Left lung (tissue), 4 donors: ENCODE measurements at regions not wholly inside any gene's neighbourhood (a gene's known extent, or its start where the extent isn't known, plus 50 kb on each side); places are given as distances from the start of the nearest gene placed in this dataset.
"Not testable (repeated sequence)": the region's sequence is repeated elsewhere in the genome, so short reads cannot be mapped to it uniquely, and the experiment has no call there.

Experiments
- ATAC-seq: fragments of 200-7000 bp; cut with Tn5 transposase; one replicate; pipeline ENCODE4 v1.9.1; 2020; ENCODE audit warnings: moderate library complexity
- DNase-seq, 4 donors: peaks; one replicate each; pipeline ENCODE4 v3.0.0-alpha.2; 2013 to 2020
- H3K27ac ChIP-seq, 2 donors: fragments of 200-600 bp; sonication (generic) in 1 of 2; one replicate each; pipeline versions ENCODE4 v1.5.0 to v1.8.0; 2020 to 2021
- H3K27me3 ChIP-seq, 2 donors: fragments of 200-600 bp; sonication (generic) in 1 of 2; one replicate each; pipeline versions ENCODE4 v1.5.0 to v1.8.0; 2020 to 2021
- H3K36me3 ChIP-seq, 2 donors: fragments of 200-600 bp; sonication (generic) in 1 of 2; one replicate each; pipeline versions ENCODE4 v1.5.0 to v1.8.0; 2020 to 2021
- H3K4me1 ChIP-seq, 2 donors: fragments of 200-600 bp; one replicate each; pipeline ENCODE4 v1.8.0; 2021
- H3K4me3 ChIP-seq, 2 donors: fragments of 200-600 bp; sonication (generic) in 1 of 2; one replicate each; pipeline versions ENCODE4 v1.5.0 to v1.8.0; 2020 to 2021; ENCODE audit warnings: mild to moderate bottlenecking in 1 of 2
- H3K9me3 ChIP-seq, 2 donors: fragments of 200-600 bp; sonication (generic) in 1 of 2; one replicate each; pipeline versions ENCODE4 v1.5.0 to v1.8.0; 2020 to 2021
- intact Hi-C, 2 donors: fragments of 100-400 bp; cut with DNase I; formaldehyde crosslinking; loops; one replicate each; pipeline versions ENCODE4 v1.11.2 to v1.14.2; 2022
- TF ChIP-seq, protein P1 (sequence below), 2 donors: fragments of 200-600 bp; sonication (generic) in 1 of 2; IDR thresholded peaks; one replicate each; pipeline versions ENCODE4 v1.5.0 to v1.8.0; 2021; ENCODE audit warnings: antibody characterized with exemption in 2 of 2
- donor health status: DM: no; HTN: yes; CAD: no.
- donor health status: DM: no; HTN: no; CAD: no.

DNA sequence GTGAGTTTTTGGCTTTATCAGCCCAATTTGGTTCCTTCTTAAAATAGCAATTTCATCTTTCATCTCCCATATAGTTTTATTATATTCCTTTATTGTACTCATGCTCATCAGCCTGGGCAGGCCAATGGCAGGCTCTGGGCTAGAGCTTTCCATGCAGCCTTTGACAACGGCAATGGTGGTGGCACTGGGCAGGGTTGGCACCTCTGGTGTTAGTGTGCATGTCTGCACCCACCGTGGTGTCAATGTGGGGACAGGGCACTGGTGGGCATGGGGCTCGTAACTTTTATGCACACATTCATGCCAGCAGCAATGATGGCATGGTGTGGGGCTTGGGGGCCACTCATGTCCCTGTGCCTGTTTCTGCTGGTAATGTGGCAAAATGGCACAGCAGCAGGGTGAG is 1305.4 kb downstream of the DSC3 start:
- Histone ChIP-seq H3K27me3 (no peaks in the 10 kb centered on the region), H3K27ac (no peak overlapping the region), H3K9me3 (peaks cover 0 to 3% of the 10 kb centered on the region in 2 donors), H3K4me3 (no peak overlapping the region), H3K36me3 (no peaks in the 10 kb centered on the region), H3K4me1 (no peaks in the 10 kb centered on the region)
- TF ChIP-seq, protein P1, sequence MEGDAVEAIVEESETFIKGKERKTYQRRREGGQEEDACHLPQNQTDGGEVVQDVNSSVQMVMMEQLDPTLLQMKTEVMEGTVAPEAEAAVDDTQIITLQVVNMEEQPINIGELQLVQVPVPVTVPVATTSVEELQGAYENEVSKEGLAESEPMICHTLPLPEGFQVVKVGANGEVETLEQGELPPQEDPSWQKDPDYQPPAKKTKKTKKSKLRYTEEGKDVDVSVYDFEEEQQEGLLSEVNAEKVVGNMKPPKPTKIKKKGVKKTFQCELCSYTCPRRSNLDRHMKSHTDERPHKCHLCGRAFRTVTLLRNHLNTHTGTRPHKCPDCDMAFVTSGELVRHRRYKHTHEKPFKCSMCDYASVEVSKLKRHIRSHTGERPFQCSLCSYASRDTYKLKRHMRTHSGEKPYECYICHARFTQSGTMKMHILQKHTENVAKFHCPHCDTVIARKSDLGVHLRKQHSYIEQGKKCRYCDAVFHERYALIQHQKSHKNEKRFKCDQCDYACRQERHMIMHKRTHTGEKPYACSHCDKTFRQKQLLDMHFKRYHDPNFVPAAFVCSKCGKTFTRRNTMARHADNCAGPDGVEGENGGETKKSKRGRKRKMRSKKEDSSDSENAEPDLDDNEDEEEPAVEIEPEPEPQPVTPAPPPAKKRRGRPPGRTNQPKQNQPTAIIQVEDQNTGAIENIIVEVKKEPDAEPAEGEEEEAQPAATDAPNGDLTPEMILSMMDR (IDR thresholded peaks at IDR 0.05) = no peak
- intact Hi-C loops = no loop called here
- ATAC-seq = no peak
- peak in 1 of 4 donors; percentile 48 for DNase-seq

GRCh38 chr18:29730073-29730472 is 1312.5 kb downstream of the DSC3 start:
- TF ChIP-seq, protein P1 (IDR thresholded peaks at IDR 0.05) = no peak
- no peak overlapping the region for H3K27ac ChIP-seq
- H3K4me3 ChIP-seq = no peak overlapping the region
- ATAC-seq (no peak), DNase-seq (no peak)
- peaks cover 0 to 18% of the 10 kb centered on the region in 2 donors for H3K9me3 ChIP-seq
- no peaks in the 10 kb centered on the region for H3K27me3 ChIP-seq
- H3K36me3 ChIP-seq = no peaks in the 10 kb centered on the region
- no peaks in the 10 kb centered on the region for H3K4me1 ChIP-seq
- intact Hi-C loops = no loop called here

DNA sequence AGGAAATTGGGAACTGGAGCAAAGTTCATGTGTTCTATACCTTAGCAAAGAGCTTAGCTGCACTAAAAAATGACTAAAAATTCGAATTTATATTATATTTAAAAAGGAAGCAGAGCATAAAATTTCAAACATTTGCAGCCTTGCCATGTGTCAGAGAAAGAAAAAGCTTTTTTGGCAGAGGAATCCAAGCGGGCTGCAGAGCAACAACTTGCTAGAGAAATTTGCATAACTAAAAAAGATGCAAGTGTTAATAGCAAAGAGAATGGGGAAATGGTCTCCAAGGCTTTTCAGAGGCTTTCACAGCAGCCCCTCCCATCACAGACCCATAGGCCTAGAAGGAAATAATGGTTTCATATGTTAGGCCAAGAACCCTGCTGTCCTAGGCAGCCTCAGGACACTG is 1315.9 kb downstream of the DSC3 start:
- no peak for DNase-seq
- intact Hi-C loops = no loop called here
- TF ChIP-seq, protein P1 (IDR thresholded peaks at IDR 0.05) = no peak

DNA sequence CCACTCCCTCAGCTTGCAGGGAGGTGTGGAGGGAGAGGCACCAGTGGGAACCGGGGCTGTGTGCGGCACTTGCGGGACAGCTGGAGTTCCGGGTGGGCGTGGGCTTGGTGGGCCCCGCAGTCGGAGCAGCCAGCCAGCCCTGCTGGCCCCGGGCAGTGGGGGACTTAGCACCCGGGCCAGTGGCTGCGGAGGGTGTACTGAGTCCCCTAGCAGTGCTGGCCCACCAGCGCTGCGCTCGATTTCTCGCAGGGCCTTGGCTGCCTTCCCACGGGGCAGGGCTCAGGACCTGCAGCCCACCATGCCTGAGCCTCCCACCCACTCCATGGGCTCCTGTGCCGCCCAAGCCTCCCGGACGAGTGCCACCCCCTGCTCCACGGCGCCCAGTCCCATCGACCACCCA is 1319.1 kb downstream of the DSC3 start:
- DNase-seq = peak in 1 of 4 donors; percentile 45
- H3K9me3 ChIP-seq = peaks cover 0 to 20% of the 10 kb centered on the region in 2 donors
- H3K27me3 ChIP-seq, H3K27ac ChIP-seq, H3K36me3 ChIP-seq, ATAC-seq, H3K4me3 ChIP-seq, H3K4me1 ChIP-seq, intact Hi-C loops: not testable (repeated sequence)

More for the DNA sequence above, 1315.9 kb downstream of the DSC3 start:
- Histone ChIP-seq H3K4me1 (no peaks in the 10 kb centered on the region), H3K27me3 (no peaks in the 10 kb centered on the region), H3K9me3 (peaks cover 0 to 20% of the 10 kb centered on the region in 2 donors), H3K4me3 (no peak overlapping the region), H3K36me3 (no peaks in the 10 kb centered on the region), H3K27ac (no peak overlapping the region)
- no peak for ATAC-seq

GRCh38 chr18:29715960-29716359 is 1326.6 kb downstream of the DSC3 start:
- ATAC-seq, H3K4me3 ChIP-seq, intact Hi-C loops, H3K4me1 ChIP-seq, H3K27ac ChIP-seq, H3K27me3 ChIP-seq, H3K9me3 ChIP-seq, H3K36me3 ChIP-seq: not testable (repeated sequence)
- DNase-seq = peak in 1 of 4 donors; percentile 9

DNA sequence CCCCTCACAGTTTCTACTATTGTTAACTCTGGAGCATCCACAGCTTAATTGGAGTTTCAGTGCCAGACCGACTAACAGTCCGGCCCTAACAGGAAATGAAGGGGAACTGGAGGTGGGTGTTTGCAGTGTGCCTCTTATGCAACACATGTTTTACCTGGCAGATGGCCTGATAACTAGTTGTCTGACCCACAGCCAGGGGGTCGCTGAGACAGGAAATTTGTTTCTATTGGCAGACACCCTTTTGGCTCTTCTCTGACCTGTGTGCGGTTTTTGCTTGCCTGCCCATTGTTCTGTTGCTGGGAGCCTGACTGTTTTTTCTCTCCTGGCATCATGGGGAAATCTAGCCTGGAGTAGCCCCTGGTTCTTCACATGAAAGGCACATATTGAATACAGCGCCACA is 1329.8 kb downstream of the DSC3 start:
- H3K4me3 ChIP-seq = no peak overlapping the region
- intact Hi-C loops = no loop called here
- DNase-seq = peak in 1 of 4 donors; percentile 10
- no peaks in the 10 kb centered on the region for H3K36me3 ChIP-seq
- TF ChIP-seq, protein P1 (IDR thresholded peaks at IDR 0.05) = no peak
- H3K27me3 ChIP-seq = no peaks in the 10 kb centered on the region
- ATAC-seq = no peak
- H3K9me3 ChIP-seq = no peaks in the 10 kb centered on the region
- H3K4me1 ChIP-seq = no peaks in the 10 kb centered on the region
- no peak overlapping the region for H3K27ac ChIP-seq
